COLO668 (cell line): ENCODE measurements at regions not wholly inside any gene's neighbourhood (a gene's known extent, or its start where the extent isn't known, plus 50 kb on each side); places are given as distances from the start of the nearest gene placed in this dataset.

Experiments used
- DNase-seq: peaks from one replicate; lab custom pipeline; 2025; ENCODE audit not compliant: unreplicated experiment; lab: John Stamatoyannopoulos, UW

- peak; percentile 57 for DNase-seq
Measured at GRCh38 chr3:14335774-14336748, 66.3 kb upstream of the SLC6A6 start.

- peak; percentile 4 for DNase-seq
Measured at GRCh38 chr3:14336749-14337598, 65.4 kb upstream of the SLC6A6 start.

GRCh38 chr3:14337828-14338227 lies 64.6 kb upstream of the SLC6A6 start:
- no peak for DNase-seq

GRCh38 chr3:14338242-14338641 lies 64.2 kb upstream of the SLC6A6 start:
- DNase-seq, result no peak

- no peak for DNase-seq
Measured at GRCh38 chr3:14338898-14339458, 63.4 kb upstream of the SLC6A6 start.

- no peak for DNase-seq
Measured at GRCh38 chr3:14340960-14341708, 61.3 kb upstream of the SLC6A6 start.

GRCh38 chr3:14343338-14344112 lies 58.9 kb upstream of the SLC6A6 start:
- DNase-seq, result no peak

- no peak for DNase-seq
Measured at GRCh38 chr3:14344351-14344750, 58.1 kb upstream of the SLC6A6 start.

- DNase-seq, result peak; percentile 6
Measured at GRCh38 chr3:14345496-14346150, 56.8 kb upstream of the SLC6A6 start.

GRCh38 chr3:14346191-14346590 lies 56.2 kb upstream of the SLC6A6 start:
- DNase-seq, result no peak

- no peak for DNase-seq
Measured at GRCh38 chr3:14346642-14347041, 55.8 kb upstream of the SLC6A6 start.

- no peak for DNase-seq
Measured at GRCh38 chr3:14347110-14347509, 55.3 kb upstream of the SLC6A6 start.

- DNase-seq, result no peak
Measured at GRCh38 chr3:14351617-14352001, 50.8 kb upstream of the SLC6A6 start.

- DNase-seq, result peak; percentile 3
Measured at GRCh38 chr3:14352002-14352627, 50.3 kb upstream of the SLC6A6 start.
